C1 segment of cervical spinal cord (tissue), 14 donors: ENCODE measurements at regions not wholly inside any gene's neighbourhood (a gene's known extent, or its start where the extent isn't known, plus 50 kb on each side); places are given as distances from the start of the nearest gene placed in this dataset.

Experiments
- DNase-seq, 14 donors: peaks; one replicate each; lab custom pipeline; 2025; lab: John Stamatoyannopoulos, UW

- no peak for DNase-seq
Measured at GRCh38 chr10:110413903-110414547, 83.7 kb upstream of the DUSP5 start.

- DNase-seq = no peak
Measured at GRCh38 chr10:110414548-110415309, 83.0 kb upstream of the DUSP5 start.

- no peak for DNase-seq
Measured at GRCh38 chr10:110415809-110416208, 81.9 kb upstream of the DUSP5 start.

- DNase-seq = no peak
Measured at GRCh38 chr10:110416776-110417711, 80.7 kb upstream of the DUSP5 start.

- DNase-seq = no peak
Measured at GRCh38 chr10:110418218-110418617, 79.5 kb upstream of the DUSP5 start.

- DNase-seq = no peak
Measured at GRCh38 chr10:110419265-110419664, 78.4 kb upstream of the DUSP5 start.

GRCh38 chr10:110420401-110421193, 77.1 kb upstream of the DUSP5 start:
- DNase-seq = peak in 1 of 14 donors; percentile 65

- no peak for DNase-seq
Measured at GRCh38 chr10:110421512-110422138, 76.1 kb upstream of the DUSP5 start.

- DNase-seq = no peak
Measured at GRCh38 chr10:110422548-110422947, 75.2 kb upstream of the DUSP5 start.

- DNase-seq = peak in 4 of 14 donors; percentile 6 to 11 (median 8)
Measured at GRCh38 chr10:110423650-110424049, 74.1 kb upstream of the DUSP5 start.

GRCh38 chr10:110425684-110426293, 71.9 kb upstream of the DUSP5 start:
- DNase-seq = no peak

- no peak for DNase-seq
Measured at GRCh38 chr10:110426294-110427181, 71.2 kb upstream of the DUSP5 start.

GRCh38 chr10:110429301-110429700, 68.4 kb upstream of the DUSP5 start:
- DNase-seq = no peak

GRCh38 chr10:110430340-110431273, 67.1 kb upstream of the DUSP5 start:
- no peak for DNase-seq

- peak in 1 of 14 donors; percentile 25 for DNase-seq
Measured at GRCh38 chr10:110431659-110432058, 66.0 kb upstream of the DUSP5 start.

- DNase-seq = no peak
Measured at GRCh38 chr10:110432084-110432483, 65.6 kb upstream of the DUSP5 start.

GRCh38 chr10:110432814-110433565, 64.7 kb upstream of the DUSP5 start:
- no peak for DNase-seq
